ENCODE measurements at regions not wholly inside any gene's neighbourhood (a gene's known extent, or its start where the extent isn't known, plus 50 kb on each side); places are given as distances from the start of the nearest gene placed in this dataset.

- TF ChIP-seq, protein P1, sequence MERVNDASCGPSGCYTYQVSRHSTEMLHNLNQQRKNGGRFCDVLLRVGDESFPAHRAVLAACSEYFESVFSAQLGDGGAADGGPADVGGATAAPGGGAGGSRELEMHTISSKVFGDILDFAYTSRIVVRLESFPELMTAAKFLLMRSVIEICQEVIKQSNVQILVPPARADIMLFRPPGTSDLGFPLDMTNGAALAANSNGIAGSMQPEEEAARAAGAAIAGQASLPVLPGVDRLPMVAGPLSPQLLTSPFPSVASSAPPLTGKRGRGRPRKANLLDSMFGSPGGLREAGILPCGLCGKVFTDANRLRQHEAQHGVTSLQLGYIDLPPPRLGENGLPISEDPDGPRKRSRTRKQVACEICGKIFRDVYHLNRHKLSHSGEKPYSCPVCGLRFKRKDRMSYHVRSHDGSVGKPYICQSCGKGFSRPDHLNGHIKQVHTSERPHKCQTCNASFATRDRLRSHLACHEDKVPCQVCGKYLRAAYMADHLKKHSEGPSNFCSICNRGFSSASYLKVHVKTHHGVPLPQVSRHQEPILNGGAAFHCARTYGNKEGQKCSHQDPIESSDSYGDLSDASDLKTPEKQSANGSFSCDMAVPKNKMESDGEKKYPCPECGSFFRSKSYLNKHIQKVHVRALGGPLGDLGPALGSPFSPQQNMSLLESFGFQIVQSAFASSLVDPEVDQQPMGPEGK (CRISPR knock-in tag; IDR thresholded peaks at IDR 0.05; ENCODE audit: borderline replicate concordance) = no peak
- TF ChIP-seq CREB5 (CRISPR knock-in tag; IDR thresholded peaks at IDR 0.05; ENCODE audit: low read depth) = no peak
- no peak for TF ChIP-seq ESRRG (CRISPR knock-in tag; IDR thresholded peaks at IDR 0.05)
- TF ChIP-seq PPARA (CRISPR knock-in tag; IDR thresholded peaks at IDR 0.05; ENCODE audit: borderline replicate concordance) = no peak
- TF ChIP-seq BACH2 (CRISPR knock-in tag; IDR thresholded peaks at IDR 0.05; ENCODE audit: borderline replicate concordance) = no peak
- no peak for TF ChIP-seq RARB (CRISPR knock-in tag; IDR thresholded peaks at IDR 0.05)
- TF ChIP-seq TSHZ2 (CRISPR knock-in tag; IDR thresholded peaks at IDR 0.05) = no peak
These were observed 64.5 kb downstream of the CHST2 start for GRCh38 chr3:143184099-143184498.

All from SK-N-SH treated with all-trans-retinoic acid at 6 μM for 48 hours (cell line).